Colonic mucosa (tissue), 4 donors: ENCODE measurements at regions not wholly inside any gene's neighbourhood (a gene's known extent, or its start where the extent isn't known, plus 50 kb on each side); places are given as distances from the start of the nearest gene placed in this dataset.

Experiments used
- DNase-seq: peaks from one replicate; pipeline ENCODE4 v3.0.0-alpha.2; 2020
- H3K27ac ChIP-seq: fragments of 200-600 bp; one replicate; pipeline ENCODE4 v1.8.0; 2021
- H3K27me3 ChIP-seq: fragments of 200-600 bp; one replicate; pipeline ENCODE4 v1.8.0; 2021
- H3K36me3 ChIP-seq: fragments of 200-600 bp; one replicate; pipeline ENCODE4 v1.8.0; 2021
- H3K4me1 ChIP-seq: fragments of 200-600 bp; one replicate; pipeline ENCODE4 v1.8.0; 2021; ENCODE audit warnings: mild to moderate bottlenecking
- H3K4me3 ChIP-seq: fragments of 200-600 bp; one replicate; pipeline ENCODE4 v1.8.0; 2021
- H3K9ac ChIP-seq, 2 donors: one replicate each; pipeline ENCODE4 v1.7.0; 2013; ENCODE audit warnings: control low read depth in 2 of 2, low read depth in 2 of 2, low read length in 2 of 2
- H3K9me3 ChIP-seq: fragments of 200-600 bp; one replicate; pipeline ENCODE4 v1.8.0; 2021
- intact Hi-C: fragments of 100-400 bp; cut with DNase I; formaldehyde crosslinking; loops from one replicate; pipeline ENCODE4 v1.14.1; 2022
- TF ChIP-seq, protein P1 (sequence below): fragments of 200-600 bp; IDR thresholded peaks from one replicate; pipeline ENCODE4 v1.8.0; 2022; ENCODE audit warnings: antibody characterized with exemption, mild to moderate bottlenecking
- donor health status: healthy.
- donor health status: DM: no; HTN: no; CAD: no.
- donor health status: DM: no; HTN: no; CAD: no.

DNA sequence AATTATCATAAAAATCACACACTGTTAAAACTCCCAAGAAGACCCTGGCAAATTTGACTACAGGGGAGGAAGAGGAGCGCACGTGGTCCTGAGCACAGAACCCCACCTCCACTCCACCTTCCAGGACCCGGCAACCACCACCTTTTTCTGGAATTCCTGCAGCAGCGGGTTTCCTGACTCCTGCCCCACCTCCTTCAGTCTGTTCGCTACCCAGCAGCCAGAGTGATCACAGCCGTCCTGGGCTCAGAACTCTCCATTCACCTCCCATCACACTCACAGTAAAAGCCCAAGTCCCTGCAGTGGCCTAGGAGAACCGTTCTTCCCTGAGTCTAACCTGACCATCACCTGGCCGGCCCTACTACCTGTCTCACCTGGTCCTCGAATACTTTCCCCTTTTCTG is 107.4 kb upstream of the FAM204A start:
- DNase-seq, result no peak
- no peaks in the 10 kb centered on the region for H3K36me3 ChIP-seq
- intact Hi-C loops, result no loop called here
- no peak overlapping the region for H3K9ac ChIP-seq
- no peak overlapping the region for H3K4me3 ChIP-seq
- no peaks in the 10 kb centered on the region for H3K9me3 ChIP-seq
- TF ChIP-seq, protein P1, sequence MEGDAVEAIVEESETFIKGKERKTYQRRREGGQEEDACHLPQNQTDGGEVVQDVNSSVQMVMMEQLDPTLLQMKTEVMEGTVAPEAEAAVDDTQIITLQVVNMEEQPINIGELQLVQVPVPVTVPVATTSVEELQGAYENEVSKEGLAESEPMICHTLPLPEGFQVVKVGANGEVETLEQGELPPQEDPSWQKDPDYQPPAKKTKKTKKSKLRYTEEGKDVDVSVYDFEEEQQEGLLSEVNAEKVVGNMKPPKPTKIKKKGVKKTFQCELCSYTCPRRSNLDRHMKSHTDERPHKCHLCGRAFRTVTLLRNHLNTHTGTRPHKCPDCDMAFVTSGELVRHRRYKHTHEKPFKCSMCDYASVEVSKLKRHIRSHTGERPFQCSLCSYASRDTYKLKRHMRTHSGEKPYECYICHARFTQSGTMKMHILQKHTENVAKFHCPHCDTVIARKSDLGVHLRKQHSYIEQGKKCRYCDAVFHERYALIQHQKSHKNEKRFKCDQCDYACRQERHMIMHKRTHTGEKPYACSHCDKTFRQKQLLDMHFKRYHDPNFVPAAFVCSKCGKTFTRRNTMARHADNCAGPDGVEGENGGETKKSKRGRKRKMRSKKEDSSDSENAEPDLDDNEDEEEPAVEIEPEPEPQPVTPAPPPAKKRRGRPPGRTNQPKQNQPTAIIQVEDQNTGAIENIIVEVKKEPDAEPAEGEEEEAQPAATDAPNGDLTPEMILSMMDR, result no peak
- no peaks in the 10 kb centered on the region for H3K27me3 ChIP-seq
- H3K27ac ChIP-seq, result no peak overlapping the region
- no peaks in the 10 kb centered on the region for H3K4me1 ChIP-seq

DNA sequence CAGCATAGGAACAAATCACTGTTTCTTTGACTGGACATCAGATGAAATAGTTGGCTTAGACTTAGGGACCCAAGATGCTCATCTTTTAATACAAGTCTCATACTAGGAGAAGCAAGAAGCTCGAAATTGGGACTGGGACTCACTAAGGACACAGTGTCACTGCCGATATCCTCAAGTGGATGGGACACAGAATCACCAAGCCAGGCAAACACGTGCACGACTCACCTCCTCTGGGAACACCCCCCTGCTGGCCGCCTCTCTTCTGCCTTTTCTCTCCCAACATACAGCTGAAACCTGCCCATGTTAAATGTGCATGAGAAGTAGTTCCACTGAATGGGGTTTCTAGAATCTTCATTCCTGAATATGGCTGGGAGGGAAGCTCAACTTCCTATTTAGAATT is 106.6 kb upstream of the FAM204A start:
- TF ChIP-seq, protein P1, result no peak
- no peaks in the 10 kb centered on the region for H3K36me3 ChIP-seq
- no peaks in the 10 kb centered on the region for H3K9me3 ChIP-seq
- DNase-seq, result no peak
- intact Hi-C loops, result no loop called here
- H3K27ac ChIP-seq, result no peak overlapping the region
- H3K9ac ChIP-seq, result no peak overlapping the region
- H3K4me1 ChIP-seq, result no peaks in the 10 kb centered on the region
- H3K27me3 ChIP-seq, result no peaks in the 10 kb centered on the region
- H3K4me3 ChIP-seq, result no peak overlapping the region

DNA sequence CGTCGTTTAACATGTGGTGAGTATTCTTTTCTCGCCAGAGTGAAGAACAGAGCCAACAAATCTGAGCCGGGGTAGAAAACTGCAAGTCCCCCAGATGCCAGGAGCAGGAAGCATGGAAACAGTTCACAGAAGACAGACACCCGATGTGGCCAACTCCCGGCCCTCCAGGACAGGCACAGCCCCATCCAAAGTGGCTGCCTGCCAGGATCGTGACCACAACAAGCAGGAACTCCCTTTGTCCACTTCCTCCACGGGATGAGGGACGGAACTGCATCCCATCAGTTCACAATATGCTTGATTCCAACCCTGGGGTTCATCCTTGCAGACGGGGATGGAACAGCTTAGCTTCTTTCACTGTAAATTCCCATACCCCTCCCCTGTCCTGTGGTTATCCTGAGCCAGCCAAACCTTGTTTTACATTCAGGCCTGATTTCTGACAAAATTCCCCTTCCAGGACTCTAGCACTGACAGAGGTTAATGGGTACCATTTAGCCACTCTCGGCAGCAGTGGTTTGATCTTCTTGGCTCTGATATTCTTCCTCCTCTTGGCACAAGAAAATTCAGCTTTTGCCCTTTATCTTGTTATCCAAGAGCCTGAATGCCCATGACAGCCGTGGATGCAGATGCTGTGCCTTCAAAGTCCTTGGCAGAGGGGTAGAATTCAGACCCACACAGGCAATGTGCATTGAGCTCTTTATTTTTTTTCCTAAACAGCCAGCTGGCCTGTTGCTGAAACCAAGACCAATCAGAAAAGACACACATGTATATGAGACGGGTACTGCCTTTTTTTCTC is 105.5 kb upstream of the FAM204A start:
- TF ChIP-seq, protein P1, result no peak
- Histone ChIP-seq H3K4me3 (no peak overlapping the region), H3K9me3 (no peaks in the 10 kb centered on the region), H3K9ac (no peak overlapping the region), H3K27me3 (no peaks in the 10 kb centered on the region), H3K4me1 (no peaks in the 10 kb centered on the region), H3K36me3 (no peaks in the 10 kb centered on the region), H3K27ac (no peak overlapping the region)
- DNase-seq, result peak; percentile 67
- intact Hi-C loops, result no loop called here

DNA sequence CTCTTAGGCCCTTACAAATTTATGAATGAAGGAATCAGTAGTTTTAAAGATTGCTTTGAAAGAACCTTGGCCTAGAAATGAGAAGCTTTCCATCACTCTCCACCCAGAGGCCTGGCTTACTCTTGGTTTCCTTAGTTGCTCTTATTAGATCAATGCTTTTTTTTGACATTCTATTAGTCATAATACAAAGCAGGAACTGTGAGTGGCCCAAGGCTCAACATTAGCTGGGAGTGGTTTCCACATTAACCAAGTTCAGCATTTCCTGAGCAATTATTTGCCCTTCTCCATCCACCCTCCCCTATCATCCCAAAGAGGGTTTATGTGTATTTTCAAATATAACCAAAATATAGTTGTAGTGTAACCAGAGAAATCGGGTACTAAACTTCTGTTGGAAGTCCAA is 103.4 kb upstream of the FAM204A start:
- intact Hi-C loops, result no loop called here
- H3K27me3 ChIP-seq, result no peaks in the 10 kb centered on the region
- H3K9me3 ChIP-seq, result no peaks in the 10 kb centered on the region
- no peaks in the 10 kb centered on the region for H3K4me1 ChIP-seq
- no peak overlapping the region for H3K27ac ChIP-seq
- no peak overlapping the region for H3K4me3 ChIP-seq
- no peaks in the 10 kb centered on the region for H3K36me3 ChIP-seq
- TF ChIP-seq, protein P1, result no peak
- no peak overlapping the region for H3K9ac ChIP-seq
- no peak for DNase-seq

DNA sequence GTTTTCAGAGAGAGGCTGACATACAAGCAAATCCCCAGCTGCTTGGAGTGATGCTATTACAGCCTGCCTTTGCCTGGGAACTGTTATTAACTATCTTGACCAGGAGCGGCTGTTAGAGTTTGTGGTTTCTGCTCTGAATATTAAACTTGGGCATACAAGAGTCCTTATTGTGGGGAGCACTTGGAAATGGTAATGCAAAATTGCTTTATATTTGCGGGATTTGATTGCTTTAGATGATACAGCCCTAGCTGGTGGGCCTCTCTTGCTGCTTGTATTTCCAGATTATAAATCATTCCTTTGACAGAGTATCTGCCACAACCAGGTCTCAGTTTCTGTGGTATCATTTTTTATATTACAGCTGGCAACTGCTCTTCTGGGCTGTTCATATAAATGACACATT is 101.9 kb upstream of the FAM204A start:
- TF ChIP-seq, protein P1, result no peak
- no peak for DNase-seq
- intact Hi-C loops, result no loop called here

More for the DNA sequence above, 101.9 kb upstream of the FAM204A start:
- H3K27ac ChIP-seq, result no peak overlapping the region
- no peaks in the 10 kb centered on the region for H3K36me3 ChIP-seq
- no peak overlapping the region for H3K4me3 ChIP-seq
- H3K9me3 ChIP-seq, result no peaks in the 10 kb centered on the region
- H3K27me3 ChIP-seq, result no peaks in the 10 kb centered on the region
- H3K9ac ChIP-seq, result no peak overlapping the region
- no peaks in the 10 kb centered on the region for H3K4me1 ChIP-seq
